ENCODE measurements at regions not wholly inside any gene's neighbourhood (a gene's known extent, or its start where the extent isn't known, plus 50 kb on each side); places are given as distances from the start of the nearest gene placed in this dataset.
"Not testable (repeated sequence)": the region's sequence is repeated elsewhere in the genome, so short reads cannot be mapped to it uniquely, and the experiment has no call there.

DNA sequence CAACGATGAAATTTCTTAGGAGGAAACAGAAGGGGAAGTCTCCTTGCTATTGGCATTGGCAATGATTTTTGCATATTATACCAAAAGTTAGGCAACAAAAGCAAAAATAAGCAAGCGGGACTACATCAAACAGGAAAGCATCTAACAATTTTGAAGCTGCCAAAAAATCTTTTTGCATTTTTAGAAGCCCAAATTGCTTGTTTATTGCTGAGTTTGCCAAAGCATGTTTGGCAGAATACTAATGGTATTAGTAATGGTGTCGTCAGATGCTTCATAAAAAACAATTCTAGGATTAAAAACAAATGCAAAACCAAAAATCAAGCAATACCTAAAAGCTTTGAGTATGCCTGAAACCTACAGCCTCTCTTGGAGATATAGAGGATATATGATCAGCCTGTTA lies 80.0 kb downstream of the GALR1 start:
- DNase-seq, result no peak

DNA sequence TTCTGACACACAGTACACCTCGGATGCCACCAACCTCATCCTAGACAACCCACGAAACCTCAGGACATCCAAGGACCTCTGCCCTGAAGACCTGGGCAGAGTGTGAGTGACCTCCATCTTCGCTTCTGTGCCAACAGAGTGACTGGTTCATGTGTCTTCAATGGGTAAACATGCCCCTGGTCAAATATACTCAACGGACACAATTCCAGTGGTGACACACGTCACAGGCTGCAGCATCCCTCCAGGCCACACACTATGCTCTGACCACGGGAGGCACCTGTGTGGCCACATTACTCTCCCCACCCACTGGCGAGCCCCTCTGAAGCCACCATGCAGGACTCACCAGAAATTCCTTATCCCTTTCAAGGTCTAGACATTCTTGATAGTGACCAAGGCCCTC lies 85.2 kb downstream of the GALR1 start:
- DNase-seq, result no peak

DNA sequence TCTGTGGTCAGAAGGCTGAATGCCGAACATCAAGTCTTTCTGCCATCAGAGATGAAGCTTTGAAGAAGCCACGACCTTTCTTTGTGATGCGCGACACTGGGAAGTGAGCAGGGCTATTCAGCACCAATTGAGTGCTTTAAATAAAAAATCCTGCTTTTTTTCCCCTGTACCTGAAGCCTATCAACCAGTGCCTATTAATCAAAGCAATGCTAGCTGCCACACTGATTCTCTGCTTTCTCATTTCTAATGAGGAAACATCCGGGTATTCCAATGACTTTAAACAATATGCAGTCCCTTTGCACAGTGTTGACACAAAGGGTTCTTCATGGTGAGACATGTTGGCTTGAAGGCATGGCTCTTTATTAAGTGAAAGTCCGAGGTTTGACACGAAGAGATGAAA lies 88.0 kb downstream of the GALR1 start:
- no peak for DNase-seq

DNA sequence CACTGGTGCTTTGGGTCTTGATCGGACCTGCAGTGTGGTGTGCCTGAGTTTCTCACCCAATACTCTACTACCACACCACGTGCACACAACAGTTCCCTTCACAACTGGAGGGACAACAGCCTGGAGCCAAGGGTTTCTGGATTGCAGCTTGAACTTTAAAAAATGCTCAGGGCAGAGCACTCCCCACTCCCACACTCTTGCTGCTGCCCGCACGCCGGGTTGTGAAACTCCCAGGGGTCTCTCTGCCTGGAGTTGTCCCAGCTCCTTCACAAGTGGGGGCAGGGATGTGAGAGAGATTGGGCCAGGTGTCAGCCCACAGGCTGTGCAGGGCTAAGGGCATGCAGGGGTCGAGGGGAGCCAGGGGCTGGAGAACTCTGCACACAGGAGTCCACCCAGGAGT lies 89.4 kb downstream of the GALR1 start:
- DNase-seq, result no peak

DNA sequence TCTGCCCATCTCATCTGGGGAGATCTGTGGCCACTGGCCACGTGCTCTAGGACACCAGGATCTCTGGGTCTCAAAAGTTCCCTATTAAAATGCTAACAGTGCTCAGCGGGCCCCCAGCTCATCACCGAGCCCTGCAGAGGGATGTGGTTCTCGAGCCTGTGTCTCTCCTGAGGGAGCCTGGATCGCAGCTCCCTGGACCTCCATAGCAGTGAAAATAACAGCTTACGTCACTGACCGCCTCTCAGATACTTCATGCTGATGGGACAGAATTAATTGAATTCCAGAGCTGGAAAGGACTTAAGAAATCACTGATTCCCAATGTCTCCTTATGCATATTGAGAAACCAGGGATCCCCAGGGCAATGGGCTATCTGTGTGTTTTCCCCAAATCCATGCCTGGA lies 90.0 kb downstream of the GALR1 start:
- DNase-seq, result no peak

DNA sequence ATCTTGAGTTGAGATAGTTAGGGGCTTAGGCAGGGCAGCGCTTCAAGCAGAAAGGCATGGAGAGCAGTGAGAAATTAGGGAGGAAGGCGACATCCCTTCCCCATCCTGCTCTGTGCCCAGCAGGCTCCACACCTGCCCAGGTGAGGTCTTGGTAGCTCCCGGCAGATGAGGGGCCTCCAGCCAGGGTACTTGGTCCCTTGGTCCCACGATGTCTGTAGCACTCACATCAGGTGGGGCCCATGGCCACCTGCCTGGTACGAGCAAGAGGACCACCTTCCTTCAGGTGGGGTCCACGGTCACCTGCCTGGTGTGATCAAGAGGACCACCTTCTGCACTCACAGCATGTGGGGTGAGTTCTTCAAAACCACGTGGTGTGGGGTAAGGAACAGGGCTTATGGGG lies 91.2 kb downstream of the GALR1 start:
- no peak for DNase-seq

DNA sequence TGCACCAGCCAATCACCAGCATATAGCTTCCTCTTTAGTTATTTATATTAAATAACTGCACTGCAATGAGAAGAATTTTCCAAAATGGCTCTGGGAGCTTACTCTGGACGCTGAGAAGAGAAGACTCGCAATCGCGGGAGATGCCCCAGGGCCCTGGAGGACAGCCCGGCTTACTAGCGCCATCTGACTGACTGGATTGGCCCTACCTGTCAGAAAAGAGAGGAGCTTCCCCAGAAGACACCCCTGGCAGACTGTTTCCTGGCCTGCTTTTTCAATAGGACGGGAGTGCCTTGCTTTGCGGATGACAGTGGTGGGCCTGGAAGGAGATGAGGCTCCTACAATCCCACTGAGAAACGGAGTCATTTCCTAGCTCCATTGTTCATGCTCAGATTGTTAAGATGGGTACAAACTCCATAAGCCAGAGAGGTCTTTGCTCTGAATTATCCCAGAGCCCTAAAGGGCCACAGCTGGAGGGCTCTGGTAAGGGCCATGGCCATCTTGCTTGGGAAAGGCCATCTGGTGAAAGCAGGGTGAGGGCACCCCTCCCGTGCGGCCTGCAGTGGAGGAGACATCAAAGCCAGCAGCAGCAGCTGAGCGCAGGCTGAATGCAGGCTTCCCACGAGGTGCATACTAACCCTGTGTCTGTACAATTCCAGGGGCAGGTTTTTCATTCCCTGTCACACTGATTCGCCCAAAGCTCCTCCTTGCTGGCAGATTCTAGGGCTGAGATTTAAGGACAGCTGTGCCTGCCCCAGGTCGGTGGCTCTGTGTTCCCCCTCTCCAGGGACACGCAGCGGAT lies 92.1 kb downstream of the GALR1 start:
- DNase-seq, result no peak

DNA sequence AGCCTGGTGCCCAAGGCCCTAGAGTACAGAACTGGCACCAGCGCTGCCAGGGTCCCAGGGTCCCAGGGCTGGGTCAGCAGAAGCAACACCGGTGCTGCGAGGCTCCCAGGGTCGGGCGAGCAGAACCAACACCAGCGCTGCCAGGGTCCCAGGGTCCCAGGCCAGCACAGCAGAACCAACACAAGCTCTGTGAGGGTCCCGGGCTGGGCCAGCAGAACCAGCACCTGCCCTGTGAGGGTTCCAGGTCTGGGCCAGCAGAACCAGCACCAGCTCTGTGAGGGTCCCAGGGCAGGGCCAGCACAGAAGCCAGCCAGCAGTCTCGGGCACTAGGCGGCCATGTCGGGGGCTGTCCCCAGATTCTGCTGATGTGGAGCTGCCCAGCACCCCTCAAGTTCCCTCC lies 93.1 kb downstream of the GALR1 start:
- DNase-seq, result no peak

DNA sequence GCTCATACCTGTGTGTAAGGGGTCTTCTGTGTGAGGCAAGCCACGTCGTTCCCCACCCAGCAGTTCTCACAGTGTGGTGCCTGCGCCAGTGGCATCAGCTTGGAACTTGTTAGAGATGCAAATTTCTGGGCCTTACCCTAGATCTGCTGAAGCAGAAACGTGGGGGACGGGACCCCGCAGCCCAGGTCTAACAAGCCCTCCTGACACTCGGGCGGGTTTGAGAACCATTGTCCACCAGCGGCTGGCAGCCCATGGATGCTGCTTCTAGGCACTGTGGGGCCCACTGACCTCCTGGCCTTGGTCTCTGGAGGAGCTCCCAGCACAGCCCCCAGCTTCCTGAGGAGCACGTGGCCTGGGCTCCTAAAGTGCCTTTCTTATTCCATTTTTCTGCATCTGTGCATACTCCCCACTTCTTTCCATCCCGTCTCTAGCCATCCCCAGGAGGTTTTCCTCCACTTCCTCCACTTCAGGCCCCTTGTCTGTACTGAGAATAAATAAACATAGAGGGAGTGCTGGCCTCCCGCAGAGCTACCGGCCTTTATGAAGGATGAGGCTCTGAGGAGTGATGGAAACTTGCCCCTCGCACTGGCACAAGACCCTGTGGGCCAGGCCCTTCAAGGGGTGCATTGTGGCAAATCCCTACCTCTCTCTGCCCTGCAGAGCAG lies 94.3 kb downstream of the GALR1 start:
- no peak for DNase-seq

DNA sequence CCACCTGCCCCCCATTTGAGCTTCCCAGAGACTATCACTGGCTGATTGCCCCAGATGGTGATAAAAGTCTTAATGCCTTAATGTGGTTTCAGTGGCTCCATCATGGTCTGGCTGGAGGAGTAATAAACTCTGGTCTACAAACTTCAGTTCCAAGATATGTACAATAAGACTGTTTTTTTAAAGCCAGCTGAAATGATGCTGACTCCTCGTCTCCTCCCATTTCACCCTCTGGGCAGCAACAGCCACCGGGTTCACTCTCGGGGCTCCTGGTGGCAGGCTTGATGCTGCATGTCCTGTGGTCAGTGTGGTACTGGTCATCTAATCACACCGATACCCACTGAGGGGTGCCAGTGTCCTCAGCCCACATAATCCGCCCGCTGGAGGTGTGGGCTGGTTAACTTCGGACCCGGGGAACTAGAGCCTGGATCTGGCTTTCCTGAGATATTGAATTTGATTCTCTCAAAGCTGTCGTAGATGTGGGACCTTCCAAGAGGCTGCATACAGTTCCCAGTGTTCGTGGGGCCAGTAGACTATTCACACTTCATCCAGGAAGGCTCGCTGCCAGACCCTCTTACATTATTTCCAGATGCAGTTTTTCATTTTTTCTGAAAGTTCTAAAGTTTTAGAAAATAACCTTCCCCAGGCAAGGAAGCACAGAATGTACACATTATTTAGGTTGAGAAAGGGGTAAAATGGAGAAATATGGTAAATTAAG lies 95.3 kb downstream of the GALR1 start:
- DNase-seq, result no peak

DNA sequence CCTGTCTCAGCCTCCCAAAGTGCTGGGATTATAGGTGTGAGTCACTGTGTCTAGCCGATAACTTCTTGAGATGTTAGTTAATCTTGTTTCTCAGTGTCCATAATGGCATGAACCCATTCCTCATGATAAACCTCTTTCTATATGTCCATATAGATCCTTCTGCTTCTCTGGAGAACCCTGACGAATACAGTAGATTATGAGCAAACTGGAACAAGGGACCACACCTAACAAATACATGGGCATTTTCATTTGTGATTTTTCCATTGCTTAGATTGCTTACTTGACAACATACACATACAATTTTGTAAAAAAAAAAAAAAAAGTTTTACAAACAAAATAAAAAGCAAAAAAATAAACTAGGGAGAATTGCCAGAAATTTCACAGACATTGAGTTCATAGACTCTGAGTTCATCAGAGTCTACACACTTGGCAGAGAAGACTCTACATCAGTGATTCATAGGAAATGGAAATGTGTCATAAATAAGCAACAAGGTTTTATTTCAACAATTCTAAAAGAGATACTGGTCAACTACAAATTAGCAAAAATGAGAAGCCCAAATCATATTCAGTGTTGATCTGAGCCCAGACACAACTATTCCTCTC lies 96.7 kb downstream of the GALR1 start:
- DNase-seq, result no peak

DNA sequence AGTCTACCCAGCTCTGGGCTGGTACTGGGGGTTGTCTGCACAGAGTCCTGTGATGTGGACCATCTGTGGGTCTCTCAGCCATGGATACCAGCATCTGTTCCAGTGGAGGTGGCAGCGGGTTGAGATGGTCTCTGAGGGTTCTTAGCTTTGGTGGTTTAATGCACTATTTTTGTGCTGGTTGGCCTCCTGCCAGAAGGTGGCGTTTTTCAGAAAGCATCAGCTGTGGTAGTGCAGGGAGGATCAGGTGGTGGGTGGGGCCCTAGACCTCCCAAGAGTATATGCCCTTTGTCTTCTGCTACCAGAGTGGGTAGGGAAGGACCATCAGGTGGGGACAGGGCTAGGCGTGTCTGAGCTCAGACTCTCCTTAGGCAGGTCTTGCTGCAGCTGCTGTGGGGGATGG lies 103.7 kb downstream of the GALR1 start:
- DNase-seq, result not testable (repeated sequence)

DNA sequence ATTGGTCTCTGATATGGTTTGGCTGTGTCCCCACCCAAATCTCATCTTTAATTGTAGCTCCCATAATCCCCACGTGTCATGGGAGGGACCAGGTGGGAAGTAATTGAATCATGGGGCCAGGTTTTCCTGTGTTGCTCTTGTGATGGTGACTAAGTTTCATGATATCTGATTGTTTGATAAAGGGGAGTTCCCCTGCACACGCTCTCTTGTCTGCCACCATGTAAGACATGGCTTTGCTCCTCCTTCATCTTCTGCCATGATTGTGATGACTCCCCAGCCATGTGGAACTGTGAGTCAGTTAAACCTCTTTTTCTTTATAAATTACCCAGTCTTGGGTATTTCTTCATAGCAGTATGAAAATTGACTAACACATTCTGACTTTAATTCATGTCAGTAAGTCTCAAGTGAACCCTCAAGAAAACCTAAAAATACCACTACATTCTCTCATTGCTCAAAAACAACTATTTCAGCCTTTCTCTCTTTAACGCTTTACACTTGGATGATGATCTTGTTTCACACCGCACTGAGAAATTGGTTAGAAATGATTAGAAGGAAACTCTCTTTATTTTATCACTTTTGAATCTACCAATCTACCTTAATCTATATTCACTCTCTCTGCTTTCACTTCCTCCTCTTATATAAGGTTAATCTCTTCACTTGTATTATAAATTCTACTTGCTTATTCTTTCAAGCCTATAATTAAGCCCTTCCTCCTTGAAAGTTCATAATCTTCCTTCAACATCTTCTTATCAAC lies 110.1 kb downstream of the GALR1 start:
- no peak for DNase-seq

DNA sequence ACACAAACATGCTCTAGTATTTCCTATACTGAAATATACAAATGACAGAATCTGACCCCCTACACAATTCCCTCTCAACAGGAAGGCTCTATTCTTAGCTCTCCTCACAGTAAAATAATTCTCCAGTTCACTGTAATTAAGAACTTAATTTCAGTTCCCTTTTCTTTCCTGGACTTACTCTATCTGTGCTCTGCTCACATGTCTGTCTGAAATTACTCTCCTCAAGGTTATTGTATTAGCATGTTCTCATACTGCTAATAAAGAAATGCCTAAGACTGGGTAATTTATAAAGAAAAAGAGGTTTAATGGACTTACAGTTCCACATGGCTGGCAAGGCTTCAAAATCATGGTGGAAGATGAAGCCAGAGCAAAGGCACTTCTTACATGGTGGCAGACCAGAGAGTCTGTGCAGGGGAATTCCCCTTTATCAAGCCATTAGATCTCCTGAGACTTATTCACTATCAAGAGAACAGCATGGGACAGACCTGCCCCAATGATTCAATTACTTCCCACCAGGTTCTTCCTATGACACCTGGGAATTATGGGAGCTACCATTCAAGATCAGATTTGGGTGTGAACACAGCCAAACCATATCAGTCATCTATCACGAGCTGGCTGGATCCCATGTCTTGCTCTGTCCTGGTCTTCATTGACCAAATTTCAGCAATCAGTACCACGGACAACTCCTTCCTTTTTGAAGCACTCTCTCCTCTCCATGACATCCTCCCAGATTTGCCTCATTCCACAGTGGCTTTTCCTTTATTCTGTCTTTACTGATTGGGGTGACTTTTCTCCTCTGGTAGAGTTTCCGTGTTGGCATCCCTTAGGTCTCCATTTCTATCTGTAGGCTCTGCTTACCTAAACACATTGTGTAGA lies 110.9 kb downstream of the GALR1 start:
- no peak for DNase-seq

DNA sequence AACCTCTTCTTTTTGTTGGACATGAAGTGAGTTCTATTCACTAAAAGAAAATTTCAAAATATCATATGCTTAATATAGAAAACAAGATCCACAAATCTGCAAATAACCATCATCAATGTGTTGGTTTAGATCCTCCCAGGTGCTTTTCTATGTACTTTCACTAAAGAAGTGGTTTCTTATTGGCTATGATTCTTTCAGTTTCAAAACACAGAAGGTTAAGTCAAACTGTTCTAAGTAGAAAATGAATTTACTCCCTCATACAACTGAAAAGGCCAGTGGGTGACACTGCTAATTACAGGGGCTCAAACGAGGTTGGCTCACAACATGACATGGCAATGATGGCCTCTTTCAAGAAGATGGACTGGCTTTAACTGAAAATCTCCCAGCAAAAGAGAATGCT lies 111.7 kb downstream of the GALR1 start:
- no peak for DNase-seq

DNA sequence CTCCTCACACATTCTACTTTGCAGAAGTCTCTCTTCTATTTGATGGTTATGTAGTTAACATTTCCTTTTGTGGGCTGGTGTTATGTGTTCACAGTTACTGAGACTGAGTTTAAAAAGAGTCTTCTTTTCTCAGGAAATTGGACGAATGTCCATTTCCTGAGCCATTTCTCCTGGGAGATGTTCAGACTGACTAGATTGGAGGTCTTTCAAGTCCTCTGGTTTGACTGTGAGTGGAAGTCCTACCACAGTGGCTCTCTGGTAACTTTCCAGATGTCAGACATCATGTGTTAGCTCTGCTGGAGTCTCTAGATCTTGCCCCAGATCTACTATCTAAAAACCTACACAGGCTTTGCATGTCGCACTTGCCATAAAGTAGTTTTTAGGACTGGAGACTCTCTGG lies 116.0 kb downstream of the GALR1 start:
- DNase-seq, result no peak

DNA sequence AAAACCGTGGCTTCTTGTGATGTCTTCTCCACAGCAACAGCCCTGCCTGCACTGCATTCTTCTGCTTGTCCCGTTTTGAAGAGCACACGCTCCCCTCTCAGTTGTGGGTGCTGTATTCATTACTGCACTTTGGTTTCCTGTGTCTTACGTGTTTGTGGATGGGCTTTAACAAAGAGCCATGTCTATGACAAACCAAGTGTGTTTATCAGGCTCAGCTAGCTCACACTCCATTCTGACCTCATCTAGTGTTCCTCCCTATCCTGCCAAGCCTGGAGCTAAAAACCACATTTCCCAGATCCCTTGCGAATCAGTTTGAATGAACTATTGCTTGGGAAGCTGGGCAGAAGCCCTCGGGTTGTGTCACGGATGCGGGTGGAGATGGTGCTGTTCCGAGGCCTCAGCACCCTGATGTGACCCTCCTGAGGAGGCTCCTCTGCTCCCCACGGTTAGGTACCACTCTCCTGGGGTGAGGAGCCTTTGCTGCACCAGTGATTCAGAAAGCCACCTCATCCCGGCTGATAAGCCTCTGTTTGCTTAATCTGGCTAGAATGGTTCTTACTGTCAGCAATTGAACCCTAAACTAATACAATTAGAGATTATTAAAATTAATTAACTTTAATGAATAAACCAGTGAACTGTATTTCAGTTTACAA lies 116.5 kb downstream of the GALR1 start:
- no peak for DNase-seq

DNA sequence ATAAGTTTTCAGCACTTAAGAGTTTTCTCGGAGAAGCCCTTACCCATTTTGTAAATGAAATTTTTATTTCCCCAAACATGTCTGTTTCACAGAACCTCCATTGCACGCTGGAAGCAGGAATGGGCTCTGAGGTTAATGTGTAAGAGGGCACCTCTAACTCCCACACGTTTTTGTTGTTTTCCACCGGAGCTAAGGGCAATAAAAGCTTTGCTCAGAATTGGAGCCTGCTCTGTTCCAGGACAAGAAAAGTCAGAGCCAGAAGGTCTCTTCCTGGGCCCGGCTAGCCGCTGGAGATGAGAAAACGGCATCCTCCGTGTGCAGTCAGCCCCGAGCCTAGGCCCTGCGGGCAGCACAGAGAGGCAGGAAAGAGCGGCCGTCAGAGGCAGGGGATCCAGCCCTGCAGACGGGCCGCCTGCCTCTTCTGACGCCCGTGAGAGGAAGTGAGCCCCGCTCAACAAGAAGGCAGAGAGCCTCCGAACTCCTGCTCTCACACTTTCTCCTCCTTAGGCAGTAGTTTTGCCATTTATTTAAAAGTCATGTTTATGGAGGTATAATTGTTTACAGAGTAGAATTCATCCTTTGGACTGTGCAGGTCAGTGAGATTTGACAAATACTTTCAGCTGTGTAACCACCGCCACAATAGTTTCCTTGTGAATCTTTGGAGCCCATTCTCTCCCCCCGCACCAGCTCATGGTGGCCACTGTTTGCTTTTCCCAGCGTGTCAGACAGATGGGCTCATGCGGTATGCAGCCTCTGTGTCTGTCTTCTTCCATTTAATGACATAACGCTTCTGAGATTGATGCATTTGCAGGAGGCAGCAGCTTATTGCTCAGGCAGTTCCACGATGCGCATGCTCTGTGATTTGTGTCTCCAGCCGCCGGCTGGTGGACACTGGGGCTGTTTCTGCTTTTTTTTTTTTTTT lies 117.3 kb downstream of the GALR1 start:
- no peak for DNase-seq

DNA sequence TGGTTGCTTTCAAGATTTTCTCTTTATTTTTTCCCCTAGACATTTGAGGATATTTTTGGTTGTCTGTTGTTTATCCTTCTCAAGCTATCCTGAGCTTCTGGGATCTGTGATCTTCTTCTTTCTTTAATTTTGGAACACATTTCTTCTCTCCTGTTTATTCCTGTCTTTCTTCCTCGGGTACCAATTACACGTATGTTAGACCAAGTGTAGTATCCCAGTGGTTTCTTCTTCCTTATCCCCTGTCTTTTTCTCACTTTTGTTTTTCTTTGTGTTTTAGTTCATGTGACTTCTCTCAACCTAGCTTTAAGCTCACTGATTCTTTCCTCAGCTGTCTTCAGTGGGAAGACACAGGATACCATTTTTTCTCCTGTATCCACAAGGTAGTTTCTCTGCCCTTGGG lies 120.0 kb downstream of the GALR1 start:
- no peak for DNase-seq
